HepG2 (cell line): ENCODE measurements at regions not wholly inside any gene's neighbourhood (a gene's known extent, or its start where the extent isn't known, plus 50 kb on each side); places are given as distances from the start of the nearest gene placed in this dataset.

ENCODE experiments used
- EHMT2 ChIP-seq: fragments of 200-600 bp; sonication (generic); IDR thresholded peaks from 2 replicates; pipeline ENCODE4 v1.7.0; 2017; ENCODE audit warnings: antibody characterized with exemption, low read depth, low read length, borderline replicate concordance
- EZH2 ChIP-seq: conservative IDR thresholded peaks from 2 replicates; pipeline ENCODE4 v1.6.1; 2012; ENCODE audit warnings: mild to moderate bottlenecking, low read depth, low read length, moderate library complexity
- LRRFIP1 ChIP-seq: sonication (generic); formaldehyde crosslinking; conservative IDR thresholded peaks from 2 replicates; pipeline ENCODE4 v1.4.0; 2020; ENCODE audit warnings: missing genetic modification reagents
- SMC3 ChIP-seq: IDR thresholded peaks from 2 replicates; pipeline ENCODE4 v1.6.1; 2011; ENCODE audit warnings: low read length, improper control_type of control experiment
- SP2 ChIP-seq: sonication (generic); formaldehyde crosslinking; IDR thresholded peaks from 2 replicates; pipeline ENCODE4 v1.5.1; 2020; ENCODE audit warnings: mild to moderate bottlenecking, missing genetic modification reagents
- TAF1 ChIP-seq: sonication (generic); formaldehyde crosslinking; IDR thresholded peaks from 2 replicates; pipeline ENCODE4 v1.4.0; 2020; ENCODE audit warnings: missing genetic modification reagents
- YY1 ChIP-seq: IDR thresholded peaks from 2 replicates; pipeline ENCODE4 v1.6.1; 2011; ENCODE audit warnings: low read length, low read depth, moderate library complexity, mild to moderate bottlenecking; ENCODE audit not compliant: insufficient read depth, insufficient replicate concordance
- ZMYM2 ChIP-seq: sonication (generic); formaldehyde crosslinking; IDR thresholded peaks from 2 replicates; pipeline ENCODE4 v1.8.0; 2022; ENCODE audit warnings: mild to moderate bottlenecking, missing genetic modification reagents
- ZNF776 ChIP-seq: sonication (generic); formaldehyde crosslinking; IDR thresholded peaks from 2 replicates; pipeline ENCODE4 v1.4.0; 2020; ENCODE audit warnings: mild to moderate bottlenecking, missing genetic modification reagents
- ZNF878 ChIP-seq: sonication (generic); formaldehyde crosslinking; IDR thresholded peaks from 2 replicates; pipeline ENCODE4 v1.8.1; 2023; ENCODE audit warnings: mild to moderate bottlenecking, missing genetic modification reagents, moderate library complexity
- TF ChIP-seq, protein P1 (sequence below): sonication (generic); formaldehyde crosslinking; IDR thresholded peaks from 2 replicates; pipeline ENCODE4 v1.5.0; 2020; ENCODE audit warnings: mild to moderate bottlenecking, missing genetic modification reagents, moderate library complexity
- TF ChIP-seq, protein P2 (sequence below): IDR thresholded peaks from 2 replicates; pipeline ENCODE4 v1.6.1; 2012; ENCODE audit warnings: inconsistent platforms
- TF ChIP-seq, protein P3 (sequence below), 2 experiments: sonication (generic) in 1 of 2; formaldehyde crosslinking in 1 of 2; IDR thresholded peaks; 2 replicates each; pipeline versions ENCODE4 v1.4.0 to v1.6.1; 2018 to 2020; ENCODE audit warnings: missing genetic modification reagents in 2 of 2, borderline replicate concordance in 1 of 2, low read depth in 1 of 2, mild to moderate bottlenecking in 1 of 2, missing biosample characterization in 1 of 2

GRCh38 chr10:133004478-133004877, 62.1 kb upstream of the CFAP46 start:
- TF ChIP-seq, protein P1, sequence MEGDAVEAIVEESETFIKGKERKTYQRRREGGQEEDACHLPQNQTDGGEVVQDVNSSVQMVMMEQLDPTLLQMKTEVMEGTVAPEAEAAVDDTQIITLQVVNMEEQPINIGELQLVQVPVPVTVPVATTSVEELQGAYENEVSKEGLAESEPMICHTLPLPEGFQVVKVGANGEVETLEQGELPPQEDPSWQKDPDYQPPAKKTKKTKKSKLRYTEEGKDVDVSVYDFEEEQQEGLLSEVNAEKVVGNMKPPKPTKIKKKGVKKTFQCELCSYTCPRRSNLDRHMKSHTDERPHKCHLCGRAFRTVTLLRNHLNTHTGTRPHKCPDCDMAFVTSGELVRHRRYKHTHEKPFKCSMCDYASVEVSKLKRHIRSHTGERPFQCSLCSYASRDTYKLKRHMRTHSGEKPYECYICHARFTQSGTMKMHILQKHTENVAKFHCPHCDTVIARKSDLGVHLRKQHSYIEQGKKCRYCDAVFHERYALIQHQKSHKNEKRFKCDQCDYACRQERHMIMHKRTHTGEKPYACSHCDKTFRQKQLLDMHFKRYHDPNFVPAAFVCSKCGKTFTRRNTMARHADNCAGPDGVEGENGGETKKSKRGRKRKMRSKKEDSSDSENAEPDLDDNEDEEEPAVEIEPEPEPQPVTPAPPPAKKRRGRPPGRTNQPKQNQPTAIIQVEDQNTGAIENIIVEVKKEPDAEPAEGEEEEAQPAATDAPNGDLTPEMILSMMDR (CRISPR knock-in tag): no peak
- TF ChIP-seq, protein P2, sequence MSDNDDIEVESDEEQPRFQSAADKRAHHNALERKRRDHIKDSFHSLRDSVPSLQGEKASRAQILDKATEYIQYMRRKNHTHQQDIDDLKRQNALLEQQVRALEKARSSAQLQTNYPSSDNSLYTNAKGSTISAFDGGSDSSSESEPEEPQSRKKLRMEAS: no peak
- no peak for TF ChIP-seq TAF1 (CRISPR knock-in tag)
- TF ChIP-seq LRRFIP1 (CRISPR knock-in tag): no peak
- no peak for TF ChIP-seq ZNF878 (CRISPR knock-in tag)
- TF ChIP-seq SP2 (CRISPR knock-in tag): no peak
- no peak for TF ChIP-seq ZMYM2 (CRISPR knock-in tag)
- no peak for TF ChIP-seq EZH2
- no peak for TF ChIP-seq EHMT2
- TF ChIP-seq YY1: no peak
- TF ChIP-seq, protein P3, sequence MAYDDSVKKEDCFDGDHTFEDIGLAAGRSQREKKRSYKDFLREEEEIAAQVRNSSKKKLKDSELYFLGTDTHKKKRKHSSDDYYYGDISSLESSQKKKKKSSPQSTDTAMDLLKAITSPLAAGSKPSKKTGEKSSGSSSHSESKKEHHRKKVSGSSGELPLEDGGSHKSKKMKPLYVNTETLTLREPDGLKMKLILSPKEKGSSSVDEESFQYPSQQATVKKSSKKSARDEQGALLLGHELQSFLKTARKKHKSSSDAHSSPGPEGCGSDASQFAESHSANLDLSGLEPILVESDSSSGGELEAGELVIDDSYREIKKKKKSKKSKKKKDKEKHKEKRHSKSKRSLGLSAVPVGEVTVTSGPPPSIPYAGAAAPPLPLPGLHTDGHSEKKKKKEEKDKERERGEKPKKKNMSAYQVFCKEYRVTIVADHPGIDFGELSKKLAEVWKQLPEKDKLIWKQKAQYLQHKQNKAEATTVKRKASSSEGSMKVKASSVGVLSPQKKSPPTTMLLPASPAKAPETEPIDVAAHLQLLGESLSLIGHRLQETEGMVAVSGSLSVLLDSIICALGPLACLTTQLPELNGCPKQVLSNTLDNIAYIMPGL (CRISPR knock-in tag; IDR thresholded peaks at IDR 0.05; ENCODE audit: borderline replicate concordance in 1 of 2, low read depth in 1 of 2): no peak
- no peak for TF ChIP-seq ZNF776 (CRISPR knock-in tag)
- TF ChIP-seq SMC3: no peak
